Lung (tissue), 11 donors: ENCODE measurements at regions not wholly inside any gene's neighbourhood (a gene's known extent, or its start where the extent isn't known, plus 50 kb on each side); places are given as distances from the start of the nearest gene placed in this dataset.
"Not testable (repeated sequence)": the region's sequence is repeated elsewhere in the genome, so short reads cannot be mapped to it uniquely, and the experiment has no call there.

ENCODE experiments used
- ATAC-seq: fragments of 200-7000 bp; cut with Tn5 transposase; one replicate; pipeline ENCODE4 v1.9.1; 2020; ENCODE audit warnings: moderate number of reproducible peaks; ENCODE audit not compliant: insufficient read depth, low FRiP score
- DNase-seq, 3 donors: peaks; one replicate each; pipeline ENCODE4 v3.0.0-alpha.2; 2013 to 2017
- H3K27ac ChIP-seq, 2 donors: one replicate each; pipeline ENCODE4 v1.5.1; 2013; ENCODE audit warnings: mild to moderate bottlenecking in 2 of 2, moderate library complexity in 2 of 2, control low read depth in 1 of 2, inconsistent platforms in 1 of 2, low read depth in 1 of 2, low read length in 1 of 2
- H3K27me3 ChIP-seq, 3 donors: one replicate each; pipeline ENCODE4 v1.5.1; 2013; ENCODE audit warnings: low read length in 2 of 3; ENCODE audit not compliant: control insufficient read depth in 3 of 3, insufficient read depth in 3 of 3
- H3K36me3 ChIP-seq, 4 donors: one replicate each; pipeline ENCODE4 v1.5.1; 2013; ENCODE audit warnings: low read length in 4 of 4, mild to moderate bottlenecking in 1 of 4, moderate library complexity in 1 of 4; ENCODE audit not compliant: control insufficient read depth in 4 of 4, insufficient read depth in 4 of 4
- H3K4me1 ChIP-seq, 5 donors: one replicate each; pipeline ENCODE4 v1.5.1; 2013; ENCODE audit warnings: low read length in 5 of 5, mild to moderate bottlenecking in 2 of 5, moderate library complexity in 1 of 5; ENCODE audit not compliant: control insufficient read depth in 5 of 5, insufficient read depth in 5 of 5
- H3K4me3 ChIP-seq: one replicate; pipeline ENCODE4 v1.5.1; 2013; ENCODE audit warnings: mild to moderate bottlenecking, control low read depth, moderate library complexity
- H3K9ac ChIP-seq, 2 donors: one replicate each; pipeline ENCODE4 v1.5.1; 2013; ENCODE audit warnings: low read length in 2 of 2, control low read depth in 1 of 2; ENCODE audit not compliant: insufficient read depth in 1 of 2
- H3K9me3 ChIP-seq, 4 donors: one replicate each; pipeline ENCODE4 v1.5.1; 2013; ENCODE audit warnings: low read length in 3 of 4, mild to moderate bottlenecking in 1 of 4, moderate library complexity in 1 of 4; ENCODE audit not compliant: control insufficient read depth in 4 of 4, insufficient read depth in 3 of 4
- WGBS, 2 donors: extraction: QIAGEN DNeasy Blood & Tissue Kit; methylation state at CpG; one replicate each; pipeline ENCODE4 v1.1.7; 2013; 5-methylcytosine and 5-hydroxymethylcytosine counted together
- TF ChIP-seq, protein P1 (sequence below): IDR thresholded peaks from 2 replicates; pipeline ENCODE4 v1.5.1; 2012; ENCODE audit warnings: mild to moderate bottlenecking; ENCODE audit errors: control extremely low read depth, extremely low read depth
- donor health status: control.
- donor health status: control.
- donor health status: Bipolar disorder and iron deficiency.
- donor health status: healthy.
- donor health status: DM: yes; HTN: yes; CAD: no.

DNA sequence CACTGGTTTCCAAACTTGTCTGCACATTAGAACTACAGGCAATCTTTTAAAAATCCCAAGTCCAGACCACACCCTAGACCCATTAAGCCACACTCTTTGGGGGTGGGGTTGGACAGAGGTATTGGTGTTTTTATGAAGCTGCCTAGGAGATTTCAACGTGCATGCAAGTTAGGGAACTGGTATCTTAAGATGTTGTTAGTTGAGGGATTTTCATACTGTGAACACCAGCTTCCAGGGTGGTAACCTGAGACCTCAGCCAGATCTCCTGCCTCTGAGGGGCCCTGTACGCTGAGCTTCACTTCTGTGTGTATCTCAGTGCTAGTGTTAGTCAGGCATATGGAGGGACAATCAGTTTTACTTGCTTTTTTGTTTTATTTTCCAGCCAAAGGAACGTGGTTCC, 138.0 kb downstream of the UTRN start:
- ATAC-seq (no peak), DNase-seq (no peak)
- TF ChIP-seq, protein P1, sequence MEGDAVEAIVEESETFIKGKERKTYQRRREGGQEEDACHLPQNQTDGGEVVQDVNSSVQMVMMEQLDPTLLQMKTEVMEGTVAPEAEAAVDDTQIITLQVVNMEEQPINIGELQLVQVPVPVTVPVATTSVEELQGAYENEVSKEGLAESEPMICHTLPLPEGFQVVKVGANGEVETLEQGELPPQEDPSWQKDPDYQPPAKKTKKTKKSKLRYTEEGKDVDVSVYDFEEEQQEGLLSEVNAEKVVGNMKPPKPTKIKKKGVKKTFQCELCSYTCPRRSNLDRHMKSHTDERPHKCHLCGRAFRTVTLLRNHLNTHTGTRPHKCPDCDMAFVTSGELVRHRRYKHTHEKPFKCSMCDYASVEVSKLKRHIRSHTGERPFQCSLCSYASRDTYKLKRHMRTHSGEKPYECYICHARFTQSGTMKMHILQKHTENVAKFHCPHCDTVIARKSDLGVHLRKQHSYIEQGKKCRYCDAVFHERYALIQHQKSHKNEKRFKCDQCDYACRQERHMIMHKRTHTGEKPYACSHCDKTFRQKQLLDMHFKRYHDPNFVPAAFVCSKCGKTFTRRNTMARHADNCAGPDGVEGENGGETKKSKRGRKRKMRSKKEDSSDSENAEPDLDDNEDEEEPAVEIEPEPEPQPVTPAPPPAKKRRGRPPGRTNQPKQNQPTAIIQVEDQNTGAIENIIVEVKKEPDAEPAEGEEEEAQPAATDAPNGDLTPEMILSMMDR = no peak
- 71 to 79% methylated on average over 3 of the region's 3 CpGs for WGBS, 2 donors
- no peak overlapping the region for H3K27ac ChIP-seq
- H3K36me3 ChIP-seq = peaks cover 8 to 16% (median 12%) of the 10 kb centered on the region in 4 donors
- H3K4me3 ChIP-seq = no peak overlapping the region
- H3K4me1 ChIP-seq = peaks cover 0 to 4% (median 0%) of the 10 kb centered on the region in 5 donors
- no peaks in the 10 kb centered on the region for H3K27me3 ChIP-seq
- H3K9me3 ChIP-seq = no peaks in the 10 kb centered on the region
- no peak overlapping the region for H3K9ac ChIP-seq

DNA sequence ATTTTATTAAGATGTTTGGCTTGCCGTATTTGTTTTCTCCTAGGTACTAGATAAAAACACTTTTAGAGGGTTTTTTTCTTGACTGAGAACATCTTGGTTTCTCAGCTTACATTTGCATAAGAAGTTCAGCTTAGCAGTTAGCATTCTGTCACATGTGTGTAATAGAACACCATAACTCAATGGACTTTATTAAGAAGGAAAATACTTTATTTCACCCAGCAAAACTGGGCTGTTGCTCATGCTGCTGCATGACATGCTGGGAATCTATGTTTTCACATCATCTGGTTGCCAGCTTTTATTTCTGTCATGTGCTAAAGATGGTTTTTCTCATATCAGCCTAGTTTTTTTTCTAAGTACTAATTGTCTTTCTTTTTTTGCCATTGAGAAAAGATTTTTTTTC, 144.6 kb downstream of the UTRN start:
- no peak overlapping the region for H3K9ac ChIP-seq
- 92 to 96% methylated on average over 1 of the region's 1 CpG for WGBS, 2 donors
- H3K27me3 ChIP-seq = no peaks in the 10 kb centered on the region
- H3K9me3 ChIP-seq = no peaks in the 10 kb centered on the region
- DNase-seq (no peak), ATAC-seq (no peak)
- H3K4me1 ChIP-seq = peaks cover 0 to 6% (median 0%) of the 10 kb centered on the region in 5 donors
- TF ChIP-seq, protein P1 = no peak
- no peak overlapping the region for H3K27ac ChIP-seq
- peaks cover 4 to 16% (median 10%) of the 10 kb centered on the region in 4 donors for H3K36me3 ChIP-seq
- H3K4me3 ChIP-seq = no peak overlapping the region

DNA sequence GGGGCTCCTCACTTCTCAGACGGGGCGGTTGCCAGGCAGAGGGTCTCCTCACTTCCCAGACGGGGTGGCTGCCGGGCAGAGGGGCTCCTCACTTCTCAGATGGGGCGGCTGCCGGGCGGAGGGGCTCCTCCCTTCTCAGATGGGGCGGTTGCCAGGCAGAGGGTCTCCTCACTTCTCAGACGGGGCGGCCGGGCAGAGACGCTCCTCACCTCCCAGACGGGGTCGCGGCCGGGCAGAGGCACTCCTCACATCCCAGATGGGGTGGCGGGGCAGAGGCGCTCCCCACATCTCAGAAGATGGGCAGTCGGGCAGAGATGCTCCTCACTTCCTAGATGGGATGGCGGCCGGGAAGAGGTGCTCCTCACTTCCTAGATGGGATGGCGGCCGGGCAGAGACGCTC, 148.3 kb downstream of the UTRN start:
- H3K27ac ChIP-seq, H3K9me3 ChIP-seq, H3K4me3 ChIP-seq, H3K27me3 ChIP-seq, ATAC-seq, H3K9ac ChIP-seq, DNase-seq: not testable (repeated sequence)
- H3K36me3 ChIP-seq = peaks cover 4 to 24% (median 17%) of the 10 kb centered on the region in 4 donors
- WGBS, 2 donors = 97 to 98% methylated on average over 9 to 24 of the region's 24 CpGs
- H3K4me1 ChIP-seq = peaks cover 0 to 14% (median 0%) of the 10 kb centered on the region in 5 donors

DNA sequence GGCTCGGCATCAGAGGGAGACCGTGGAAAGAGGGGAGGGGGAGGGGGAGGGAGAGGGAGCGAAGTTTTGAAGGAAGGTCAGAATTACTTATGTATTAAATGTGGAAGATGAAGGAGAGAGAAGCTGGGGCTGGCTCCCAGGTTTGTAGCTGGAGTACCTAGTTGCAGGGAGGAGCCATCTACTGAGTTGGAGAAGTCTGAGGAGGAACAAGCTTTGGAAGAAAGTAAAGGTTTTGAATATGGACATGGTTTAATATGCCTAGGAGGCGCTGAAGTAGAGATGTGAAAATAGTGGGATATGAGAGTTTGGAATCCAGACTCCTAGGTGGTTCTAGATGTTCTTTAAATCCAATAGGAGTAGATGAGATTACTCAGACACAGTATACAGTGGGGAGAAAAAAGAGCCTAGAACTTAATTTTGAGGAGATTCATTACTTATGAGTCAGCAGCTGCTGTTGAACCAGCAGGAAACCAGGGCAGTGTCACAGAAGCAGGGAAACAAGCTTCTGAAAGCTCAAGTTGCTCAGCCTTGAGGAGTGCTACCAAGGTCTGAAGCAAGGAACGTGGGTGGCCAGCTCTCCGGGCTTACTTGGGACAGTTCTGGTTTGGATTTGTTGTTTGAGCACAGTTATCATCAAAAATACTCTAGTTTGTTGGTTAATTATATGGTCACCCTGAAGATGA, 149.3 kb downstream of the UTRN start:
- H3K36me3 ChIP-seq = peaks cover 10 to 31% (median 22%) of the 10 kb centered on the region in 4 donors
- H3K9me3 ChIP-seq = no peaks in the 10 kb centered on the region
- peak; percentile 34 for ATAC-seq
- TF ChIP-seq, protein P1 = no peak
- no peak overlapping the region for H3K27ac ChIP-seq
- 94% methylated on average over 6 of the region's 6 CpGs for WGBS, 2 donors
- peaks cover 0 to 17% (median 0%) of the 10 kb centered on the region in 5 donors for H3K4me1 ChIP-seq
- DNase-seq = no peak
- H3K9ac ChIP-seq = no peak overlapping the region
- no peak overlapping the region for H3K4me3 ChIP-seq
- H3K27me3 ChIP-seq = no peaks in the 10 kb centered on the region
